Coronary artery (tissue), 2 donors: ENCODE measurements at regions not wholly inside any gene's neighbourhood (a gene's known extent, or its start where the extent isn't known, plus 50 kb on each side); places are given as distances from the start of the nearest gene placed in this dataset.

Experiments
- DNase-seq: peaks from one replicate; pipeline ENCODE4 v3.0.0-alpha.2; 2017; ENCODE audit warnings: low spot score
- H3K27ac ChIP-seq, 2 donors: fragments of 200-600 bp; sonication (generic); one replicate each; pipeline ENCODE4 v1.5.1; 2016 to 2019
- H3K4me3 ChIP-seq: fragments of 200-600 bp; sonication (generic); 2 replicates; pipeline ENCODE4 v1.5.1; 2016; ENCODE audit warnings: mild to moderate bottlenecking, moderate library complexity
- CTCF ChIP-seq: fragments of 200-600 bp; sonication (generic); IDR thresholded peaks from one replicate; pipeline ENCODE4 v1.5.1; 2019; ENCODE audit warnings: antibody characterized with exemption

GRCh38 chr3:24963762-24964625, 464.1 kb upstream of the RARB start:
- no peak for DNase-seq
- peak; percentile 38 for TF ChIP-seq CTCF
- no peak overlapping the region for H3K4me3 ChIP-seq
- no peak overlapping the region for H3K27ac ChIP-seq

GRCh38 chr3:24965706-24966385, 462.2 kb upstream of the RARB start:
- no peak for DNase-seq
- Histone ChIP-seq H3K4me3 (no peak overlapping the region), H3K27ac (no peak overlapping the region)
- no peak for TF ChIP-seq CTCF

GRCh38 chr3:24968036-24968435, 460.0 kb upstream of the RARB start:
- no peak overlapping the region for H3K4me3 ChIP-seq
- TF ChIP-seq CTCF: no peak
- DNase-seq: no peak
- H3K27ac ChIP-seq: no peak overlapping the region

GRCh38 chr3:24972491-24972890, 455.6 kb upstream of the RARB start:
- DNase-seq: no peak
- no peak overlapping the region for H3K4me3 ChIP-seq
- H3K27ac ChIP-seq: no peak overlapping the region
- TF ChIP-seq CTCF: no peak

GRCh38 chr3:24981309-24981708, 446.8 kb upstream of the RARB start:
- no peak overlapping the region for H3K27ac ChIP-seq
- no peak for TF ChIP-seq CTCF
- no peak overlapping the region for H3K4me3 ChIP-seq
- no peak for DNase-seq

- H3K4me3 ChIP-seq: no peak overlapping the region
- no peak overlapping the region for H3K27ac ChIP-seq
- no peak for TF ChIP-seq CTCF
- no peak for DNase-seq
These were observed 446.1 kb upstream of the RARB start for GRCh38 chr3:24981924-24982323.

- no peak overlapping the region for H3K4me3 ChIP-seq
- TF ChIP-seq CTCF: no peak
These were observed 442.4 kb upstream of the RARB start for GRCh38 chr3:24985668-24986067.

More at GRCh38 chr3:24985668-24986067, 442.4 kb upstream of the RARB start:
- no peak overlapping the region for H3K27ac ChIP-seq
- DNase-seq: no peak
